NCI-H1105 treated with DMSO at 0.1 percent for 48 hours (cell line): ENCODE measurements at regions not wholly inside any gene's neighbourhood (a gene's known extent, or its start where the extent isn't known, plus 50 kb on each side); places are given as distances from the start of the nearest gene placed in this dataset.

ENCODE experiments used
- DNase-seq: peaks from one replicate; lab custom pipeline; 2025; lab: John Stamatoyannopoulos, UW

DNA sequence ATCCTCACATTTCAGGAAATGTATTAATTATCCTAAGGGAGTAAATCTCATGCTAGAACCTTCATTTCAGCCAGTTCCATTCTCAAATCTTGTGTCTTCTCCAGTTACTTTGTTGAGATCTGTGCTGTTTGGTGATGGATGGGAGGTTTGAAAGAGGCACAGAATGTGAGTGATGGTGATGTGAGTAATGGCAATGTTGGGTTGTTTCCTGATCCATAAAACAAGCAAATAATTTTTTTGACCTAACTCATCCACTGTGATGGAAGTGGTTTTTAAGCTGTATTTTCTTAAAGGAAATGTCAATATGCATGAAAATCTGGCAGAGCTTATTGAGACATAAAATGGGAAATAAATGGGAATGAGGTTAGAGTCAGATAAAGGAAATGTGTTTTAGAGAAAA lies 214.7 kb downstream of the CHRM3 start:
- no peak for DNase-seq

DNA sequence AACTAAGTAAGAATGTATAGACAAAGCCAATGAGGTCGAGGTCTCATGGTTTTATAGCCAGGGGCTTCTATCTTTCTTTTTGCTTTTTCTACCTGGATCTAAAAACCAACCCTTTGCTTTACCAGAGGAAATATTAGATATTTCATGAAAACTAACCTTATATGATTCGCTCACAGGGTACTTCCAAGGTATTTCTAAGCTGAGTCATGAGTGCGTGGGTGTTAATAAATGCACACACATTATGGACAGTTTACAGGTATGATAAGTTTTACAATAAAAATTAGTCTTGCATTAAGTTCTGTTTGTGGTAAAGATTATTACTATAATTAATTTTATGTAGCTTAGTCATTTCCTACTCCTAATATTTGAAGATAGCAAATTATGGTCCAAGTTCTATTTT lies 217.2 kb downstream of the CHRM3 start:
- DNase-seq: no peak

DNA sequence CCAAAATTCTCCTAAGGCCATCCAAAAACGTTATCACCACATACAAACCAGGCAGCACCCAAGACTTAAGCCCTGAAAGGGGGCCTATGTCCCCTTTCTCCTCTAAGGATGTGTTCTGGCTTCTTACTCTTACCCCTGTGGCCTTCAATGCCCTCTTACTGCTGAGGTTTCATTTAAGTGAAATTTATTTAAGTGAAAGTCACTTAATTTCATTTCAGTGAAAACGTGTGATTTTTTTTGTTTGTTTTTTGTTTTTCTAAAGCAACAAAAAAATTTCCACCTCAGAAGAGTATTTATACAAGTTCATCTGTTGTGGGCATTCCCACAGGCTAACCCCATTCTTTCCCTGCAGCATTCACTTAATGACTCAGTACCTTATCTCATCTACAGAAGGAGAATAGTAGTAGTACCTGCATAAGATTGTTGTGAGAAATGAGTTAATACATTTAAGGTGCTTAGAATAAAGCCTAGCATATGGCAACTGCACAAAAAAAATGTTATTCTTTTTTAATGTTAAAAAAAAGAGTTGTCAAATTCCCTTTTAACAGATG lies 220.6 kb downstream of the CHRM3 start:
- DNase-seq: no peak

DNA sequence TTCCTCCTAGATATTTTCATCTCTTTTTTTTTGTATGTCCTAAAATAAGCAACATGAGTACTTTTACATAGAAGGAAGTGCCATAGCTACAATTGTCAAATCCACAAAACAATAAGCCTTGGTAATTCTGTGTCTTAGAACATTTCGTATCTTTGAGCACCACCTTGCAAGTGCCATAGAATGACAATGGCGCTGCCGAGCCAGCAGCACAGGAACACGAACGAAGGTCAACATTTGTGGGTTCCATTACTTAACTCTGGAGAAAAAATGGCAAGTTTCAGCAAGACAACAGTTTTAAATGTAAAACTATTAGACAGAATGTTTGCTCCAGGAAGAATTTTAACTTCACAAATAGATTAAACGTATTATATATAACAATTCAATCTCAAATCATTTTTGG lies 222.1 kb downstream of the CHRM3 start:
- DNase-seq: no peak

DNA sequence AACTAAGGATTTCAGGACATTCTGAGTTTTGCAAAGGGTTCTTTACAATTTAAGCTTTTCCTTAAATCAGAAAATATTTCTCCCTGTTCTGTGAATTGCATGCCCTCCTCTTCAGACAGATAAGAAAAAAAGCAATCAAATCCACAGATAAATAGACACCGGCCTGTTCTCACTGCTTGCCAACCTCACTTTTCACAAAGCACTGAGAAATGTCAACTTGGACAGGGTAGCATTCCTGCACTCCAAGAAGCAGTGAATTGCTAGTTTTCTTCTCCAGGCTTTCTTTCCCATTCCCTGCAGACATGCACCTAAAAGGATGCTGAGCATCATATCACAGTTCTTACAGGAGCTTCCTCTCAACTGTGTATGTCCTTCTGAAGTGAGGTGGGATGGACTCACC lies 226.0 kb downstream of the CHRM3 start:
- DNase-seq: no peak

DNA sequence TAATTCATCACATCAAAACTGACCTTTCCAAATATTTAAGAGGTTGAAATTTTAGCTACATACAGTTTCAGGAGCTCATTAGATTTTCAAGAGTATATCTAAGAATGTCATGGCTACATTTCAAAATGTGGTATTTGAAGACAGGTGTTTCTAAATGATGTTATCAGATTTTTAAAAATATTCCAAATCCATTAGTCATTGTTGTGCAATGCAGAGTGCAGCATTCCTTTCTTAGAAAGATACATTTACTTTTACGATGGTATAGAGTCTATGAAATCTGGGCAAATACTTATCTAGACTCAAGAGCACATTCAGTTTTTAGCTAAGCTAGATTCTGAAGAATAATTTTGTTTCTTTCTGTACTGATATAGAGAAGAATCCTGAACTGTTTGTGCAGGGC lies 230.3 kb downstream of the CHRM3 start:
- no peak for DNase-seq

DNA sequence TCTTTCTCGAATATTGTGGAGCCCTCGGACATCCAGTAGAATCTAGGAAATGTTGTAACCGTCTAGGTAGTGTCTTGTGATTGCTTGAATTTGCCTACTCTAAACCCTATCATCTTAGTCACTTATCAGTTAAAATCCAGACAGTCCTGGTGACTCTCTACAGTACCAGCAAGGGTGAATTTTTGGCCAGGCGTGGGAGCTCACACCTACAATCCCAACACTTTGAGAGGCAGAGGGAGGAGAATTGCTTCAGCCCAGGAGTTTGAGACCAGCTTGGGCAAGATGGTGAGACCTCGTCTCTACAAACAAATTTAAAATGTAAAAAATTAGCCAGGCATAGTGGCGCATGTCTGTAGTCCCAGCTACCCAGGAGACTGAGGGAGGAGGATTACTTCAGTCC lies 230.9 kb downstream of the CHRM3 start:
- DNase-seq: no peak

DNA sequence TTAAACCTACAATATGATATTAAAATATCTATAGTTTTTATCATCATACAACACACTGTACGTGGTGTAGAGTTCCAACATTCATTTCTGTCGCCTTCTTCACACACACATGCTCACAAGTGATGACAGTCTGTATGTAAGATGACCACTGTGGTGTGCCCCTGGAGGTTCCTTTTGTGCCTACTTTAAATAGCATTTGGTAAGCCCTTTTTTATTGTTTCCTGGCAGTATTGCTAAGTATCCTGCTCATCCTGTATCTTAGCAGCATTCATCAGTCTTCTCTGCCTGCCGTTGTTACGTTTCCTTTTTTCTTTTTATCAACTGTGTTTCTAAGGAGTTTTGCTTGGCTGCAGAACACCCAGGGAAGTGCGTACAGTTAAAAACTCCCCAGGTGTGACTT lies 231.4 kb downstream of the CHRM3 start:
- DNase-seq: no peak

DNA sequence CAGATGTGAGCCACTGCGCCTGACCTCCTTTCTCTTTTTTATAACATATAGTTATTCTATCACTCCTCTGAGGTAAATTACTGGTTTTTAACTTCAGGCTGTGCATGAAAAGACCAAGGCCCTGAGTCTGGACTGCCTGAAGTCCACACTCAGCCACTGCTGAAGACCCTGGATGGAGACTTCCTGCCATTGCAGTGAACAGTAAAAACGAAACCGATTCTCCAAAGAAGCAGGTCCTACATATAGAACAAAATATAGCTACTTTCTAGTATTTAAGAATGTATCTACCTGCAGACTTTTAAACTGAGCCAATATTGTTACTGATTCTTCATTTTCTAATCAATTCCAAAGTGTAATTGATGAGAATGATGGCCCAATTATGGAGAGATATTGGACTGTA lies 232.8 kb downstream of the CHRM3 start:
- DNase-seq: no peak

DNA sequence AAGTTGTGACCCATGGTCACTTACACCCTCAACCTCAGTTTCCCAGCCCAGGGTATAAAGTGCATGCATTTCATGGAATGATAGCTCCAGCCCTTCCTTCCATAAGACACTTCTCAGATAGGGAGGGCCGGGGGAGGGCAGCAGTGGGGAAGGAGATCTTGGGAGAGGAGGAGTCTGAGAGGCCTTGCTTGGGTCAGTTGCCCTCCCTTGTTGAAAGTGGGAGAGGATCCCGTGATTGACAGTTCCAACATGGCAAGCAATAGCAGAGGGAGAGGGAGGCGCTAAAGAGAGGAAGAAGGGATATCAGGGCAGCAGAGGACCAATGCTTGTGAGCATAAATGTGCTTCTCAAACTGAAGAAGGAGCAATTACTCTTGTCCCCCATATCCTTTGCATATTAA lies 244.4 kb downstream of the CHRM3 start:
- DNase-seq: no peak

DNA sequence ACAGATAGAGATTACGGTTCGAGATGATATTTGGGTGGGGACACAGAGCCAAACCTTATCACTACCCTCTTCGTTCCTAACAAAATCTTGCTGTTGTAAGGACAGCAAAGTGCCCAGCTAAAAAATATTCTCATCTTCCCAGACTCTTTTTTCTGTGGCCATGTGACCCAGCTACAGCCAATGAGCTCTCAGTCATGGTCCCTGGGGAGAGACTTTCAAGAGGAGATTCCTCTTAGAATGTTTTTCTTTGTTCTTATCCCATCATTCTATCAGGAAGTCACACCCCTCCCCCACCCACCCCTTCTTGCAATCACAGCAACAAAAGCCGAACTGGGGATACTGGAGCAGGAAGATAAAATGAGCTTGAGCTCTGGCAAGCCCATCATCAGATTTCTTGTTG lies 247.1 kb downstream of the CHRM3 start:
- DNase-seq: no peak

DNA sequence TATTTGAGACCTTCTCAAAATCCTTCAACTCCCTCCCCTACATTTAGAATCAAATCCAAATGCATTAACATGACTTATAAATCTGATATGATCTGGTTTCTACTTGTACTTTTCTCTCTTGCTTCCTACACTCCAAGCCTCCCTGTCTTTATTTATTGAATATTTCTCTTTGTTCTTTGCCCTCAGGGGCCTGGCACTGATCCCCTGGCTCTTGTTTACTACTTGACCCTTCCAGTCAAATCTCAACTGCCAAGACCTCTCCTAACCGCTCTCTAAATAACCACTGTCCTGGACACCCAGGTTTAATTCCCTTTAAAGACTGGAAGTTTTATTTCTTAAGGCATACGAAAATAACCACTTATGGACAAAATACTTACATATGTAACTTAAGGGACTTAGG lies 248.9 kb downstream of the CHRM3 start:
- DNase-seq: no peak

DNA sequence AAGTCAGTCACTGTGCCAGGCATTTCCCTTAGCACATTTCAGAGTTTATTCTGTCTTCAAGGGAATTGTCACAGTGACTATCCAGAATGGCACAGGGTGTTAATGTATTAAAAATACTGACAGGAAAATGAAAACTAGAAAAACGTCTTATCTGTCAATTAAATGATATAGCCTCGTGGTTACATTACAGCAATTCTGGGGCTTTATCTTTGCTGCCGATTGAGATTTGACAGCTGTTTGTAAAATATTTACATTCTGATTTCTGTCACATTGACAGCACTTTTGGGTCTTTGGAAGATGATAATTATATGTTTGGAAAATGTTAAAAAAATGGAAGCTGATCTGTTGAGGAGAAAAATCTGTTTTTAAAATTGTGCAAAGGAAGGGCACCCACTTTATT lies 250.0 kb downstream of the CHRM3 start:
- DNase-seq: no peak

DNA sequence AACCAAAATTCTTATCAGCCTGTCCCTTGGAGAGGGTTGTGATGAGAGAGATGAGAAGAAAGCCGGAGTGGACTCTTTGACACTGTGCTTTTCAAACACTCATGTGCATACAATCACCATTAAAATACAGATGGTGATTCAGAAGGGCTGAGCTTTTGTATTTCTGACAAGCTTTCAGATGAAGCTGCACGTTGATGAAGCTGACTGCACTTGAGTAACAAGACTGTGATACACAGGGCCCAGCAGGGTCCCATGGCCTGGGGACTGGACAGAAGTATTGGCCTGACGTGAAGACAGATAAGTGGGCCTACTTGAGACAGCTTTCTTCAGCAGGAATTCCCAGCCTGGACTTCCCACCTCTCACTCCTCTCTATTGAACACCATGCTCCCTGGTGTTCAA lies 258.2 kb downstream of the CHRM3 start:
- DNase-seq: no peak

DNA sequence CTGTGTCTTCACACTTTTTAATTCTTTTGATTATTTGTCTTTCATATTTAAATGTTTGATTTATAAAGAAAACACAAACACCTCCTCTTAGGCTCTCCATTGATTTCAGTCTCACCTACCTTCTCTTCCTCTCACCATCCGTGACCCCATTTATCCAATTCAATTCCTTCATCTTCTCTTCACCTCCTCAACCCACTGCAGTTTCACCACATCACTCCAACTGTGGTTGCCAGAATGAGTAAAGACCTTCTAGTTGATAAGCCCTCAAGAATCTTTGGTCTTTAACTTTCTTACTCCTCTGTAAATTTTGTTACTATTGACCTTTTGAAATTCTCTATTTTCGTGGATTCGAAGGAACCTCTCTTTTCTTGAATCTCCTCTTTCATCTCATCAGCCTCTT lies 260.7 kb downstream of the CHRM3 start:
- no peak for DNase-seq

DNA sequence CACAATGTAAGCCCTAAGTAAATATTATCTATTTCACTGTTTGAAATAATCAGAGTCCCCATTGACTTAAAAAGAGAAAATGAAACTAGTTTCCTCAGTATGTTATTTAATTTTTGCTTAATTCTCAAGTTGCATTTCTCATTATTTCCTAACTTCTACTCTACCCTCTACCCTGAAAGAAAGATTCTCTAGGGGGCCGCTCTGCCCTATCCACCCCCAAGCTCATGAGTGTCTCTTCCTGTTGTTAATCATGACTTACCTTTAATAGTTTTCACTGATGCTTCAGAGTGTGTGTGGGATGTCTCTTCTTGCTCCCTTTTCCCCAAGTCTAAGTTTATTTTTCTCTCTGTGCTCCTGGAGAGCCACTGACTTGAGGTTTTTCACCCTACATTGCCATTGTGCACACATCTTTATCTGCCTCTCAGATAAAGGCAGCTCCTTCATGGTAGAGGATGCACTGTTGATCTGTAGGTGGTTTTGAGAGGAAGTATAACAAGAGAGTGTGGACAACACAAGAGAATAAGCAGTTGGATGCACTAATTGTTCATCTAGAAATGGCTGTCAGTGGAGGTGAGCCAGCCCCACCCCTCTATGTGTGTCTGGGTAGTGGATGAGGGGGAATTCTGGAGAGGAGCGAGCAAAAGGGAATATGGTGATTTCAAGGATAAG lies 261.7 kb downstream of the CHRM3 start:
- DNase-seq: no peak

DNA sequence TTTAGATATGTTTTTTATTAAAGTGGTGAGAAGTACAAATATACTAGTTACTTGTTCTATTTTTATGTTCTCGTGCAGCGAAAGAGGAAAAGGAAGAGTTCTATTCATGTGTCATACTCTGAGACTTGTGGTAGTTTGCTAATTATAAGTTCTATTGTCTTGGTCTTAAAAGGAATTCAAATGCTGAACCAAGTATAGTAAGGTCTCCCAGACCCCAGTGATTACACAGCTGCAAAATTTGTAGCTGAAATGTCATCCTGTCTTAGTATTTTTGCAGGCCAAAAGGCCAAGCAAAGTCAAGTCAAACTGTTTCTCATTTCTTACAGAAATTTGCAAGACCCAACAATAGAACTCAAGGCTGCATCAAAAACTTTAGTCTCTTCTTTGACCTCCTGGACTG lies 268.7 kb downstream of the CHRM3 start:
- DNase-seq: no peak

DNA sequence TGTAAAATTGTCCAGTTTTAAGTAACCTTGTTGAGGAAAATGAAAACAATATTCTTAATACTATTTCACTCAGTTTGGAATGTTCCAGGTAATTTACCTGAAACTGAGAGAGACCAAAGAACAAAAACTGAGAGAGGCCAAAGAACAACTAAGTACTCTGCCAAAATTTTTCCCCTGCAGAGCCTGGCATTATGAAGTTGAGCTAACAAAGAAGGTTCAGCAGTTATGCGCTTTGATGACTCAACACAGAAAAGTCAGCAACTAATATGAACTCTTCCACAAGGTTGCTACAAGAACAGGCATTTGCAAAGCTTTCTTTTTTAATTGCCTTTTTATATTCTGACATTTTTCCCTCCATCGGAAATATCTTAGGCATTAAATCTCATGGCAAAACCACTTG lies 270.9 kb downstream of the CHRM3 start:
- no peak for DNase-seq

DNA sequence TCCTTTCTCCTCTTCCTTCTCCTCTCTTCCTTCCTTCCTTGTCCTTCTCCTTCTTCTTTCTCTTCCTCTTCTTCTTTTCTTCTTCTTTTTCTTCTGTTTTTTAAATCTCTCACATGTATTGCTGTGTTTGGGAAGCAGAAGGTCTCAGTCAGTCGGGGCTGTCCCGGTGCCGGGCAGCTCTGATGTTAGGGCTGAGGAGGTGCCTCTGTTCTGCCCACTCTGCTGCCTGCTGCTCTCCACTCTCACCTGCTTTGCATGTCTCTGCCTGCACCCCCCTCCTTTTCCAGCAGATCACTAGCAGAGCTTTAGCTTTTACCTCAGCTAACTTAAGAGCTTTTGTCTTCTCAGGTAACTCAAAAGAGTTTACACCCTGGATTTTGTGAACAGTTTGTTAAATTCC lies 276.6 kb downstream of the CHRM3 start:
- DNase-seq: no peak

DNA sequence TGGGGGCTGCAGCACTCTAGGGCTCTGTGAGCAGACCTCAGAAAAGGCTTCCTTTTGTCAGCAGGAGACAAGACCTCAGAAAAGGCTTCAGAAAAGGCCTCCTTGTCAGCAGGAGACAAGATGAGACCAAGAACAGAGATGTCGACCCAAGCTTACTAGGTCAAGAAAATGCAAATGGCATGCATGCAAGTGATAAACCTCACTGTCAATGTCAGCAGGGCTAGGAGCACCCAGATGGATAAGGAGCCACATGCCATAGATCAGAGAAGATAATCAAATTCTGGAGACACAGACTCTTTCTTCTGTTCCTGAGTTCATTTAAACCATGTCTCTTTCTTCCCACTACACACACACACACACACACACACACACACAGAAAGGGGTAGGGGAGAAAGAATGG lies 285.9 kb downstream of the CHRM3 start:
- DNase-seq: no peak

DNA sequence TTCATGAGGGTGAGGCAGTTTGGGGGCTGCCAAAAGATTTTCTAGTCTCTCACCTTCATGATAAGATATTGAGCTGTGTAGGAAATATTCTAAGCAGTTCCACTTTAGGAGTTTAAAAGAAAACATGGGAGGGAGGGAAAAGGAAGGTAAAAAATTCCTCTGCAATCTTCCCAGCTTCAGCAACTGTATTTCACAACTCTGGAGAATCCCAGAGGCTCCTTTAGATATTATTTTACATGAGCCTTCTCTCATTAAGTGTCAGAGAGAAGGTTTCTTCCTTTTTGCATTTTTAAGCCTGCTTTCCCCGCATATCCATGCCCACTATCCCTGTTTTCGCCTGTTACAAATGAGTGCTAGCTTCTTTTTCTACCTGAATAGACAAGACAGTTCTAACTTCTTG lies 289.4 kb downstream of the CHRM3 start:
- no peak for DNase-seq

DNA sequence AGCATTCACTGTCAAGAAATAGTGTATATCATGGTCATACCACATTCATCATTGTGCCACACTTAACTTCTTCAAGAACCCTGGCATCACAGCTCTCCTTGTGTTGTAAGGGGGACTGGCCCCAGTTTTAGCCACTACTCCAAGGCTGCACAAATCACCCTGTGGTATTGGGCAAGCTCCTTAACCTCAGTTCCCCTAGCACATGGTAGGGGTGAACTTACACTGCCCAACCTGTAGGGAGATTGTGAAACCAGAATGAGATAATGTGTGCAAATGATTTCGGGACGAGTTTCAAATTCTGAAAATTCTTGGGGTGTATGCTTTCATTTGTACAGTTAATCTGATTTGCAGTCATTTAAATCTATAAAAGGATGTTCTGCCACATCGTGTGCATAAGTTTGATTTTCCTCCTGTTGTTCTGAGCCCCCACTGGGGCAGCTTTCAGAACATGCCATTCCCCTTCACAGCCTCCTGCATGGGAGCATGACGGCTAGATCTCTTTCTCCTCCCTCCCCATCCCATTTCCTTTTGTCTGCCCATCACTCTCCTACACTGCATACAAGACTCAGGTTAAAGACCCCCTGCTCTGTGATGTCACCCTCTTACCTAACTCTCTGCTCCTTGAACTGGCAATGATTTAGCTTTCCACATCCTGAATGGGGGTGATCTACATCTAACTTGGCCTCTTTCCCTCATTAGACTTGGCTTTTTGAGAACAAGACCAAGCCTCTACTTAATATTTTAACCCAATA lies 290.3 kb downstream of the CHRM3 start:
- DNase-seq: no peak

DNA sequence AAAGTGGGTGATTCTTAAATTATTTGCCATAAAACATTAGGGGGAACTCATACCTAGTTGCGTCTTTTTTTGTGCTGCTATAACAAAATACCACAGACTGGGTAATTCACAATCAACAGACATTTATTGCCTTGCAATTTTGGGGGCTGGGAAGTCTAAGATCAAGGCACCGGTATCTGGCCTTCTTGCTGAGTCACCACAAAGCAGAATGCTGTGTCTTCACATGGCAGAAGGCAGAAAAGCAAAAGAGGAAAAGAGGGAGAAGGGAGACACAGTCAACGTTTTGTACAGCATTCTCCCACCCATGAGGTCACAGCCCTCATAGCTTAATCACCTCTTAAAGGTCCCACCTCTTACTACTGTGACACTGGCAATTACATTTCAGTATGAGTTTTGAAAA lies 291.0 kb downstream of the CHRM3 start:
- DNase-seq: no peak

DNA sequence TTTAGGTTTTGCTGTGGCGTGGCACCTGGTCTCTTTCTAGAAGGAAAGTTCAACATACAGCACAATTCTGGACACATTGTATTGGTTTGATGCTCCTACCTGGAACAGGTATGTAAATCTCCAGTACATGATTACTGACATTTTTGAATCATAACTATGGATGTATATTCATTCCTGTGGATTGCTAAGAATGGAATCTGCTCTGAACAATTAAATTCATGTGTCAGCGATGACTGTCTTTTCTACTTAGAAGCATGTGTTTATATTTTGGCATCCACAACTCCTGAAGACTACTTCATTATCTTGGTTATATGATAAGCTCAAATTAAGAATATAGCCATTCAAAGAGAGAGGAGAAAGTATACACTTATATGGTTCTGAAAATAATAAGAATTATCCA lies 291.8 kb downstream of the CHRM3 start:
- DNase-seq: no peak
